Stimulated activated CD4-positive, alpha-beta T cell treated with anti-CD3 and anti-CD28 coated beads, Interleukin-1b, Interleukin-23, amount 100 ng/mL, for 24 hours (primary cell): ENCODE measurements at regions not wholly inside any gene's neighbourhood (a gene's known extent, or its start where the extent isn't known, plus 50 kb on each side); places are given as distances from the start of the nearest gene placed in this dataset.

Experiments
- DNase-seq, 4 experiments: peaks; one replicate each; pipeline ENCODE4 v3.0.0-alpha.2; 2020; ENCODE audit warnings: low read depth in 4 of 4, low spot score in 1 of 4

- DNase-seq, result no peak
Measured at GRCh38 chr22:48443680-48444079, 1384.0 kb downstream of the BRD1 start.

- DNase-seq, result no peak
Measured at GRCh38 chr22:48442663-48443062, 1385.0 kb downstream of the BRD1 start.

GRCh38 chr22:48441553-48441850 lies 1386.2 kb downstream of the BRD1 start:
- no peak for DNase-seq

GRCh38 chr22:48440673-48441552 lies 1386.8 kb downstream of the BRD1 start:
- no peak for DNase-seq

GRCh38 chr22:48440176-48440575 lies 1387.5 kb downstream of the BRD1 start:
- DNase-seq, result no peak

GRCh38 chr22:48439560-48440135 lies 1388.0 kb downstream of the BRD1 start:
- DNase-seq, result no peak

GRCh38 chr22:48438800-48439559 lies 1388.7 kb downstream of the BRD1 start:
- no peak for DNase-seq

GRCh38 chr22:48438096-48438495 lies 1389.6 kb downstream of the BRD1 start:
- no peak for DNase-seq

GRCh38 chr22:48436201-48436931 lies 1391.3 kb downstream of the BRD1 start:
- DNase-seq, result no peak

- DNase-seq, result no peak
Measured at GRCh38 chr22:48434868-48435250, 1392.8 kb downstream of the BRD1 start.

- DNase-seq, result no peak
Measured at GRCh38 chr22:48434156-48434867, 1393.4 kb downstream of the BRD1 start.

- DNase-seq, result no peak
Measured at GRCh38 chr22:48433647-48434046, 1394.0 kb downstream of the BRD1 start.

- DNase-seq, result no peak
Measured at GRCh38 chr22:48432781-48433518, 1394.7 kb downstream of the BRD1 start.

- no peak for DNase-seq
Measured at GRCh38 chr22:48431536-48432315, 1395.9 kb downstream of the BRD1 start.

GRCh38 chr22:48431014-48431413 lies 1396.7 kb downstream of the BRD1 start:
- DNase-seq, result no peak

GRCh38 chr22:48429446-48430020 lies 1398.1 kb downstream of the BRD1 start:
- DNase-seq, result no peak

GRCh38 chr22:48428631-48429371 lies 1398.9 kb downstream of the BRD1 start:
- no peak for DNase-seq

- no peak for DNase-seq
Measured at GRCh38 chr22:48427731-48428211, 1399.9 kb downstream of the BRD1 start.
